Caco-2 (cell line): ENCODE measurements at regions not wholly inside any gene's neighbourhood (a gene's known extent, or its start where the extent isn't known, plus 50 kb on each side); places are given as distances from the start of the nearest gene placed in this dataset.

Experiments
- BruUV-seq: library from RNA; stranded (reverse); fragments of 400-500 nt; replicated peaks from 2 replicates; lab custom pipeline; 2021; lab: Mats Ljungman, UMichigan
- CTCF ChIA-PET: fragments of 300-600 bp; sonication (Branson Sonifier 250); formaldehyde crosslinking; loops from one replicate; lab custom pipeline; 2022; ENCODE audit warnings: antibody characterized with exemption; lab: Charles Lee
- POLR2A ChIA-PET: fragments of 300-600 bp; sonication (Branson Sonifier 250); formaldehyde crosslinking; loops from one replicate; lab custom pipeline; 2022; ENCODE audit warnings: antibody characterized with exemption; lab: Charles Lee
- DNase-seq, 2 experiments: peaks; one replicate each; pipeline versions ENCODE4 v3.0.0 to v3.0.0-alpha.2; 2020 to 2022
- H3K27me3 ChIP-seq: replicated peaks from 2 replicates; pipeline ENCODE4 v1.6.0; 2011; ENCODE audit warnings: low read length; ENCODE audit not compliant: control insufficient read depth, insufficient read depth
- H3K36me3 ChIP-seq: 2 replicates; pipeline ENCODE4 v1.5.1; 2011; ENCODE audit warnings: low read length; ENCODE audit not compliant: control insufficient read depth, insufficient read depth
- H3K4me1 ChIP-seq: fragments of 250-450 bp; sonication (Bioruptor Pico); 2 replicates; pipeline ENCODE4 v1.5.1; 2020; ENCODE audit warnings: mild to moderate bottlenecking
- H3K4me3 ChIP-seq: 2 replicates; pipeline ENCODE4 v1.5.1; 2011; ENCODE audit warnings: low read depth, mild to moderate bottlenecking, control low read depth, low read length
- H3K9me3 ChIP-seq: fragments of 250-450 bp; sonication (Bioruptor Pico); 2 replicates; pipeline ENCODE4 v1.5.1; 2020; ENCODE audit warnings: mild to moderate bottlenecking, moderate library complexity
- H3K27ac Mint-ChIP-seq: one replicate; pipeline ENCODE4 v1.8.0; 2022; ENCODE audit warnings: mixed read lengths; ENCODE audit not compliant: unreplicated experiment
- H3K27me3 Mint-ChIP-seq: one replicate; pipeline ENCODE4 v1.8.0; 2022; ENCODE audit warnings: mixed read lengths; ENCODE audit not compliant: insufficient read depth, unreplicated experiment
- H3K36me3 Mint-ChIP-seq: one replicate; pipeline ENCODE4 v1.8.0; 2022; ENCODE audit warnings: mild to moderate bottlenecking, mixed read lengths; ENCODE audit not compliant: insufficient read depth, unreplicated experiment
- H3K4me1 Mint-ChIP-seq: one replicate; pipeline ENCODE4 v1.8.0; 2022; ENCODE audit warnings: low read depth, mixed read lengths; ENCODE audit not compliant: unreplicated experiment
- H3K4me3 Mint-ChIP-seq: one replicate; pipeline ENCODE4 v1.8.0; 2022; ENCODE audit warnings: mild to moderate bottlenecking, moderate library complexity, mixed read lengths; ENCODE audit not compliant: unreplicated experiment
- H3K9me3 Mint-ChIP-seq: one replicate; pipeline ENCODE4 v1.8.0; 2022; ENCODE audit warnings: mixed read lengths; ENCODE audit not compliant: unreplicated experiment
- CTCF ChIP-seq, 2 experiments: fragments of 200-600 bp in 1 of 2; IDR thresholded peaks; 1 replicate in 1 of 2; 2 replicates in 1 of 2; pipeline versions ENCODE4 v1.5.1 to v1.8.0; 2011 to 2022; ENCODE audit warnings: antibody characterized with exemption in 1 of 2, control low read depth in 1 of 2, inconsistent platforms in 1 of 2, low read depth in 1 of 2, low read length in 1 of 2, mild to moderate bottlenecking in 1 of 2, moderate library complexity in 1 of 2; ENCODE audit not compliant: insufficient read depth in 1 of 2, severe bottlenecking in 1 of 2, unreplicated experiment in 1 of 2
- intact Hi-C: fragments of 100-400 bp; cut with micrococcal nuclease; formaldehyde crosslinking; loops from one replicate; pipeline ENCODE4 v1.10.0; 2022; ENCODE audit not compliant: unreplicated experiment

GRCh38 chr18:22482948-22483347 lies 65.2 kb upstream of the CTAGE1 start:
- Mint-ChIP-seq H3K27me3 (no peaks in the 10 kb centered on the region), H3K36me3 (no peaks in the 10 kb centered on the region), H3K27ac (no peak overlapping the region), H3K4me3 (no peak overlapping the region), H3K4me1 (peaks cover 16% of the 10 kb centered on the region), H3K9me3 (peaks cover 8% of the 10 kb centered on the region)
- Histone ChIP-seq H3K4me1 (peaks cover under 1% of the 10 kb centered on the region; the same call in 1 of the 2 replicates), H3K36me3 (no peaks in the 10 kb centered on the region), H3K4me3 (no peak overlapping the region), H3K9me3 (no peaks in the 10 kb centered on the region), H3K27me3 (no peaks in the 10 kb centered on the region)
- CTCF ChIA-PET = no interaction called here
- intact Hi-C loops = no loop called here
- no TSS peak for BruUV-seq
- no peak for TF ChIP-seq CTCF (IDR thresholded peaks at IDR 0.05; ENCODE audit: insufficient read depth in 1 of 2, low read depth in 1 of 2, low read length in 1 of 2, severe bottlenecking in 1 of 2, unreplicated experiment in 1 of 2)
- POLR2A ChIA-PET = no interaction called here
- no peak for DNase-seq

- ChIA-PET CTCF (no interaction called here), POLR2A (no interaction called here)
- BruUV-seq = no TSS peak
- H3K36me3 Mint-ChIP-seq = no peaks in the 10 kb centered on the region
- no peaks in the 10 kb centered on the region for H3K27me3 Mint-ChIP-seq
- no peak overlapping the region for H3K27ac Mint-ChIP-seq
- no peaks in the 10 kb centered on the region for H3K27me3 ChIP-seq
- no peaks in the 10 kb centered on the region; the same call in 1 of the 2 replicates for H3K4me1 ChIP-seq
- no peak overlapping the region for H3K4me3 ChIP-seq
- H3K36me3 ChIP-seq = no peaks in the 10 kb centered on the region
- no peak overlapping the region for H3K4me3 Mint-ChIP-seq
- H3K9me3 ChIP-seq = no peaks in the 10 kb centered on the region
- H3K9me3 Mint-ChIP-seq = peaks cover 8% of the 10 kb centered on the region
- DNase-seq = no peak
- intact Hi-C loops = no loop called here
- TF ChIP-seq CTCF (IDR thresholded peaks at IDR 0.05; ENCODE audit: insufficient read depth in 1 of 2, low read depth in 1 of 2, low read length in 1 of 2, severe bottlenecking in 1 of 2, unreplicated experiment in 1 of 2) = no peak
- peaks cover 14% of the 10 kb centered on the region for H3K4me1 Mint-ChIP-seq
Measured at GRCh38 chr18:22483407-22483806, 65.7 kb upstream of the CTAGE1 start.

DNA sequence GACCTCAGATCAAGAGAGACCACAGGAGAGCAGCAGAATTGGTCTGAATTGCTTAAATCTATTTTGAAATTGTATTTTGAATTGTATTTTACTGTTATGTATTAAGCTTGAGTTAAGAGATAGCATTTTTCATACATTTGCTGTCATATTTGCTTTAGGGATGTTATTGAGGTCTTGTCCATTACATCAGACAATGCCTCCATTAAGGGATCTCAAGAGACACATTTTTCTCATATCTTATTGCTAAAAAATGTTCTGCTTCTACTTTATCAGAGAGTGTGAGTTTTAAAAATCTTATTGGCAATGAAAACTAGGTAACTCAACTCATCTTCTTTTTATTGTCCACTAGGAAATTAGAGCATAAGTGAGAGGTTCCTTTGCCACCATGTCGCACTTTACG lies 66.8 kb upstream of the CTAGE1 start:
- H3K27me3 Mint-ChIP-seq = no peaks in the 10 kb centered on the region
- Histone ChIP-seq H3K4me1 (peaks cover 9% of the 10 kb centered on the region), H3K4me3 (no peak overlapping the region), H3K36me3 (no peaks in the 10 kb centered on the region), H3K9me3 (no peaks in the 10 kb centered on the region), H3K27me3 (no peaks in the 10 kb centered on the region)
- CTCF ChIA-PET = no interaction called here
- H3K4me3 Mint-ChIP-seq = no peak overlapping the region
- H3K4me1 Mint-ChIP-seq = peaks cover 24% of the 10 kb centered on the region
- BruUV-seq = no TSS peak
- no peak overlapping the region for H3K27ac Mint-ChIP-seq
- DNase-seq = no peak
- no peak for TF ChIP-seq CTCF (IDR thresholded peaks at IDR 0.05; ENCODE audit: insufficient read depth in 1 of 2, low read depth in 1 of 2, low read length in 1 of 2, severe bottlenecking in 1 of 2, unreplicated experiment in 1 of 2)
- peaks cover under 1% of the 10 kb centered on the region for H3K9me3 Mint-ChIP-seq
- no peaks in the 10 kb centered on the region for H3K36me3 Mint-ChIP-seq
- POLR2A ChIA-PET = no interaction called here
- intact Hi-C loops = no loop called here
